ENCODE measurements at regions not wholly inside any gene's neighbourhood (a gene's known extent, or its start where the extent isn't known, plus 50 kb on each side); places are given as distances from the start of the nearest gene placed in this dataset.

DNA sequence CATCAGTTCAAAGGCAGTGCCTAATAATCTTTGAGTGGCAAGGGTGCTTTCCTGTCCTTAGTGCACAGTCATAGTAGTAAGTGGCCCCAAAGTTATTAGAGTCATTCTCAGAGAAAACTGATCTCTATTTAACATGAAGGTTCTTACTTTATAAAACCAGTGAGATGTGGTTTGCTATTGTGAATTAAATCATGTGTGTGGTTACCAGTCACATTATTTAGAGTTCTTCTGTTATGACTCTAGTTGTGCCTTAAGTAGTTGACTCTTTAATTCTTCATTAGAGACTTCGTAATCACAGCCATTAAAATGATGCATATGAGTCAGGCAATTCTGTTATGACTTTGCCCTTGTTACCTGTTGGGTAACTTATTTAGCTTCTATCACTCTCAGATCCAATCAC lies 1392.9 kb upstream of the ACVR2A start:
- no peaks in the 10 kb centered on the region for H3K36me3 ChIP-seq (ENCODE audit: control insufficient read depth, insufficient read depth, low read length)
- H3K27me3 ChIP-seq (ENCODE audit: control insufficient read depth, insufficient read depth, low read length), result no peaks in the 10 kb centered on the region
- H3K4me3 ChIP-seq (ENCODE audit: low read depth, low read length), result no peak overlapping the region
- peak; percentile 4 for DNase-seq (ENCODE audit: low read depth)
- no peak for FAIRE-seq
- TF ChIP-seq, protein P1, sequence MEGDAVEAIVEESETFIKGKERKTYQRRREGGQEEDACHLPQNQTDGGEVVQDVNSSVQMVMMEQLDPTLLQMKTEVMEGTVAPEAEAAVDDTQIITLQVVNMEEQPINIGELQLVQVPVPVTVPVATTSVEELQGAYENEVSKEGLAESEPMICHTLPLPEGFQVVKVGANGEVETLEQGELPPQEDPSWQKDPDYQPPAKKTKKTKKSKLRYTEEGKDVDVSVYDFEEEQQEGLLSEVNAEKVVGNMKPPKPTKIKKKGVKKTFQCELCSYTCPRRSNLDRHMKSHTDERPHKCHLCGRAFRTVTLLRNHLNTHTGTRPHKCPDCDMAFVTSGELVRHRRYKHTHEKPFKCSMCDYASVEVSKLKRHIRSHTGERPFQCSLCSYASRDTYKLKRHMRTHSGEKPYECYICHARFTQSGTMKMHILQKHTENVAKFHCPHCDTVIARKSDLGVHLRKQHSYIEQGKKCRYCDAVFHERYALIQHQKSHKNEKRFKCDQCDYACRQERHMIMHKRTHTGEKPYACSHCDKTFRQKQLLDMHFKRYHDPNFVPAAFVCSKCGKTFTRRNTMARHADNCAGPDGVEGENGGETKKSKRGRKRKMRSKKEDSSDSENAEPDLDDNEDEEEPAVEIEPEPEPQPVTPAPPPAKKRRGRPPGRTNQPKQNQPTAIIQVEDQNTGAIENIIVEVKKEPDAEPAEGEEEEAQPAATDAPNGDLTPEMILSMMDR (IDR thresholded peaks at IDR 0.05; ENCODE audit: insufficient read depth, low read length, severe bottlenecking), result no peak

DNA sequence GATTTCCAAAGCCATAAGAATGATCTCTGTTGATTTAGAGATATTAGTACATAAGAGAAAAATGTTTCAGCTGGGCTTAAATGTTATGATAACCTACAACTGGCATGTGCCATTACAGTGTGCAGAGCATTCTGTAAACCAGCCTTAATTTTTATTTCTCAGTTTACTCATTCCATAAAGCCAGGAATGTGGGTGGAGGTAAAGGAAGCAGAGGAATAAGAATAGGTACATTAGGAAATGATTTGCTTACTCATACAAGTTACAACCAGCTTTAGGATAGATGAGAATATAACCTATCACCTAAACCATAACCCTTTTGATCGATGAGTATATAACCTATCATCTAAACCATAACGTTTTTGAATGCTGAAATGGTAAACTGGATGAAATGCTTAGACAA lies 1394.7 kb upstream of the ACVR2A start:
- TF ChIP-seq, protein P1 (IDR thresholded peaks at IDR 0.05; ENCODE audit: insufficient read depth, low read length, severe bottlenecking), result no peak
- H3K27me3 ChIP-seq (ENCODE audit: control insufficient read depth, insufficient read depth, low read length), result no peaks in the 10 kb centered on the region
- H3K36me3 ChIP-seq (ENCODE audit: control insufficient read depth, insufficient read depth, low read length), result no peaks in the 10 kb centered on the region
- FAIRE-seq (no peak), DNase-seq (ENCODE audit: low read depth) (peak; percentile 61)
- H3K4me3 ChIP-seq (ENCODE audit: low read depth, low read length), result no peak overlapping the region

DNA sequence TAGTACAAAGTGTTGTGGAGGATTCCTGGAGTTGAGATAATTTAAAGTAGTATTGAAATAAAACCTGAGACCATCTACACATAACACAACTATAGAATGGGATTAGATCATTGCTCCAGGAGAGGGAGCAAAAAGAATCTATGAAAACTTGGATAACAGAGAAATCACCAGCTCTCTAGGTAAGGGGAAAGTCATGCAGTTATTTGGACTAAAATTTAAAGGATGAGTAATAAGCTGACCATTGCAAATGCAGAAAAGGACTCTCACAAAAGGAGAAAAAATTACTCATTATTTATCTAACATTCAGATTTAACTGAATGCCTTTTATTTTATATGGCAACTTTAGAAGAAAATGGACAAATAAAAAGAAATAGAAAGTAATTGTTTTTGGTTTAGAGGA lies 1399.8 kb upstream of the ACVR2A start:
- FAIRE-seq, result no peak
- no peaks in the 10 kb centered on the region for H3K27me3 ChIP-seq (ENCODE audit: control insufficient read depth, insufficient read depth, low read length)
- no peak for DNase-seq (ENCODE audit: low read depth)
- H3K4me3 ChIP-seq (ENCODE audit: low read depth, low read length), result no peak overlapping the region
- TF ChIP-seq, protein P1 (IDR thresholded peaks at IDR 0.05; ENCODE audit: insufficient read depth, low read length, severe bottlenecking), result no peak
- no peaks in the 10 kb centered on the region for H3K36me3 ChIP-seq (ENCODE audit: control insufficient read depth, insufficient read depth, low read length)

DNA sequence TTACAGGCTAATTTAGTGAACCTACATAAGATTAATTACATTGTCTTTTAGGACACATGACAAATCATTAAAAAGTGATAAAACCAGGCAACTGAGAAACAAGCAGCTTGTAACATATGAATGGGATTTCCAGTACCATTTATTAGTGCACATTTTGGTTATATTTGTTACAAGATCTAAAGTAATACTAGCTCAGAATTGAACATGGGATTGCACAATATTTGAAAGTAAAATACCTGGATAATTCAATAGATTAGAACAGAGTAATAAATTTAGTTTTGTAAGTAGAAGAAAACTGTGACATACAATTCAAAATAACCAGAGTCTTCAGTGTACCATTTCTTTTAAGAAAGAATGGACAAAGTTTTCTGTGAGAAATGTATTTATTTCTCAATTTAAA lies 1400.7 kb upstream of the ACVR2A start:
- TF ChIP-seq, protein P1 (IDR thresholded peaks at IDR 0.05; ENCODE audit: insufficient read depth, low read length, severe bottlenecking), result no peak
- no peak for FAIRE-seq
- Histone ChIP-seq H3K36me3 (ENCODE audit: control insufficient read depth, insufficient read depth, low read length) (no peaks in the 10 kb centered on the region), H3K27me3 (ENCODE audit: control insufficient read depth, insufficient read depth, low read length) (no peaks in the 10 kb centered on the region), H3K4me3 (ENCODE audit: low read depth, low read length) (no peak overlapping the region)
- DNase-seq (ENCODE audit: low read depth), result no peak

DNA sequence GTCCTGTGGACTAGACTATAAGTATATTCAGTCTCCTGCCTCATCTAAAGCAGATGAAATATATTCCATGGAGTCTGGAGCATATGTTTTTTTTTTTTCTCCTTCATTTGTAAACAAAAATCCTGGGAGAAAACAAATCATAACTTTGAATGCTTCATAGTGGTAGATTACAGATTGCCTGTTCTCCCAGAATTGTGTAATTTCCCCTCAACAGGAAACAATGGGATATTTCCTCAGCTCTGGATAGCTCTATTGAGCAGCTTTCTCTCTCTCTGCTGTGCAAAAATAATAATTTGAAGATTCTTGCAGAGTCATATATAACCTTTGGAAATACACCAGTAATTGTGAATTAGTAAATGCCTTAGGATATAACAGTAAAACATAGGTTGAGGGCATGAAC lies 1406.6 kb upstream of the ACVR2A start:
- TF ChIP-seq, protein P1 (IDR thresholded peaks at IDR 0.05; ENCODE audit: insufficient read depth, low read length, severe bottlenecking), result no peak
- H3K36me3 ChIP-seq (ENCODE audit: control insufficient read depth, insufficient read depth, low read length), result no peaks in the 10 kb centered on the region
- FAIRE-seq, result no peak
- no peak for DNase-seq (ENCODE audit: low read depth)
- no peaks in the 10 kb centered on the region for H3K27me3 ChIP-seq (ENCODE audit: control insufficient read depth, insufficient read depth, low read length)
- no peak overlapping the region for H3K4me3 ChIP-seq (ENCODE audit: low read depth, low read length)

DNA sequence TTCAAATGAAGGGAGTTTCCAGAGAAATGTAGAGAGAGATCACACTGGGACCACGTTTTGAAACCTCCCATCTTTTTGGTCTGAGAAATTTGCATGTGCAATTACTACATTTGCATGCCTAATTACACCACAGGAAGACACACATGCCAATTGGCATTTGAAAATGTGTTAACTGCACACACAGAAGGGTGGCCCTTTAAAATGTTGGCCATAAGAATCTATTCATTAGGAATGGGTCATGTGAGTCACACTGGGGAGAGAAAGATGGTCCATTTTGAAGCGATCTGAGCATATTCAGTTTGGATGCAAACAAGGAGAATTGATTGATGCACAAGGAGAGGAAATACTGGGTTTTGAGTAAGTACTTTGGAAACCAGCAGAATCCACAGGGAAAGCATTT lies 1407.1 kb upstream of the ACVR2A start:
- H3K27me3 ChIP-seq (ENCODE audit: control insufficient read depth, insufficient read depth, low read length), result no peaks in the 10 kb centered on the region
- DNase-seq (ENCODE audit: low read depth) (no peak), FAIRE-seq (no peak)
- no peaks in the 10 kb centered on the region for H3K36me3 ChIP-seq (ENCODE audit: control insufficient read depth, insufficient read depth, low read length)
- TF ChIP-seq, protein P1 (IDR thresholded peaks at IDR 0.05; ENCODE audit: insufficient read depth, low read length, severe bottlenecking), result no peak
- H3K4me3 ChIP-seq (ENCODE audit: low read depth, low read length), result no peak overlapping the region

Measured in bronchial epithelial cell (primary cell).